GM12872 (cell line): ENCODE measurements at regions not wholly inside any gene's neighbourhood (a gene's known extent, or its start where the extent isn't known, plus 50 kb on each side); places are given as distances from the start of the nearest gene placed in this dataset.

ENCODE experiments used
- CTCF ChIP-seq: IDR thresholded peaks from 3 replicates; pipeline ENCODE4 v1.5.1; 2011; ENCODE audit warnings: low read depth, mild to moderate bottlenecking, low read length, moderate library complexity; ENCODE audit not compliant: insufficient read depth

GRCh38 chr12:11553871-11554533 lies 95.5 kb upstream of the ETV6 start:
- TF ChIP-seq CTCF, result peak; percentile 72

- TF ChIP-seq CTCF, result no peak
Measured at GRCh38 chr12:11555195-11555594, 94.3 kb upstream of the ETV6 start.

DNA sequence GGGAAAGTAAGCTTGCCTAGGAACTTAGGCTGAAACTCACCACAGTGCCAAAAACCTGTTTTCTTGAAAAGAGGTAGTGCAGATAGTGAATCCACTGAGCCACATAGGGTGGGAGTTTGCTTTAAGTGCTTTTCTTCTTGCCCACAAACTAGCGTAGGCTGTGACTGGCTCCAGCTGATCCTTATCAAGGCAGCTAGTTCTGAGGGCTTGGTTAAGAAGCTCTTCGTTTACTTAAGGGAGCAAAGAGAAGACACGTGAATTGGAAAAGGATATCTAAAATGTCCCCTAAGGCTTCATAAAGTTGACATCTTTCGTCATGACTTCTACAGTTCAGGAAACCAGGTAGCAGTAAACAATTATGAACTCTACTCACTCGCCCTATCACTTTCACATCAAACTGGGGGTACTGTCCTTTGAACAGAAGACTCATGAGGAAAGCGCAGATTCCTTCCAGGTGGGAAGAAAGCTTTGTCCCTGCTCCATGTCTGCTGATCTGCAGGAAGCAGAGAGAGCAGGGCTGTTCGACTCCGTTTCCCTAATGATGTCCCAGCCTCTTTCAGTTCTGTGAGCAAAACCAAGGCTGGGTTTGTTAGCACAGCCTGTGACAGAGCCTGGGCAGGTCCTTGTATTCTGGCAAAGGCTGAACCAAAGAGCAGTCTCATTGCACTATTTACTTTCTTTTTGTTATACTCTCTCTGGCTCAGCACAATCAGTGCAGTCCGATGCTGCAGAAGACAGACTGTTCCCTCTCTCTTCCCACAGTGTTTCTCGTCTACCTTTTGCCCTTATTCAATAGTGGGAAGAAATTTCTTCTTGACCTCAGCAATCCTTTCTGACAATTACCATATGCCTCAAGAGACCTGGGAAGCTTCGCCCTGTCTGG lies 93.5 kb upstream of the ETV6 start:
- TF ChIP-seq CTCF, result no peak

DNA sequence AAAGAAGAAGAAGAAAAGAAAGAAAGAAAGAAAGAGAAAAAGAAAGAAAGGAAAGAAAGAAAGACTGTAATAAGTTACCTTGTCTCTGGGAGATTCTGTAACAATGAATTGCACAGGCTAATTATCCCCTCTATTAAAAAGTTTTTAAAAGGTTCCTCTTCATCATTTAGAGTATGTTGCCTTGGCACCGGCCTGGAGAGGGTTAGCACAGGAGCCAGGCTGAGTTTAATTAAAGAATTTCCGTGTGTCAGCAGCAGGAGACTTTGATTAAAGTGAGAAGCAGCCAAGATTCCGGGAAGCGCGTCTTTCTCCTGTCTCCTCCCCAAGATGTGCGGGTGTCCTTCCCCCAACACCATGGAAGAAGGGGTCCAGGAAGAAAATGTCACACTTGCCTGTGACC lies 92.8 kb upstream of the ETV6 start:
- no peak for TF ChIP-seq CTCF

DNA sequence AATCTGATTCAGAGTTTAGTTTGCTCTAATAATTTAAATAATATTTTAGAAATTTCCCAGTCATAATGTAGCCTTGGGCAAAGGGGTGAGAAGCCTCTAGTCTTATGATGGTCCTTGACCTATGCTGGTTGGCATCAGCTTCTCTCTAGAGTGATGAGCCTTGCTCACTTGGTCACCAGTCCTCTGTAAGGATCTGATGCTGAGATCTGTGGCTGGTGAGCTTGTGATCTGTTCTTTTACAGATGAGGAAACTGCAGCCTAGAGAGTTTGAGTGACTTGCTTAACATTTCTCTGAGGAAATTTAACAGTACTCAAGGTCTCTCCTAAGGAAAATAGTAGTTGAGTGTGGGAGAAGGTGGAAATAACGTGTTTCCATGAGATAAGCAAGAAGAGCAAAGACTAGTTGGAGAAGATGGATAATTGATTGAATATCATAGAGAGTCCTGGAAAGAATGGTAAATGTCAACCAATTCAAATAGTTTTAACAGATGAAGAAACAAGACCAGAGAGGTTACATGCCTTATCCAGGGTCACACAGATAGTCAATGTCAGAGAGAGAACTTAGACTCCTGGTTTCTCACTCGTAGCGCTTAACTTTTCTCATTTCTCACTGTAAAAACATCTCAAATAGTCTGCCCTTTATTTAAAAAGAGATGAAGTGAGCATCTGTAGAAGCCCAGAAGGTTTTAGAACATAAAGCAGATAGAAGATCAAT lies 89.7 kb upstream of the ETV6 start:
- TF ChIP-seq CTCF, result no peak

GRCh38 chr12:11561411-11561810 lies 88.1 kb upstream of the ETV6 start:
- no peak for TF ChIP-seq CTCF
